Activated naive CD8-positive, alpha-beta T cell treated with anti-CD3 and anti-CD28 coated beads, Interleukin-2, amount 50 U/mL, for 24 hours (primary cell): ENCODE measurements at regions not wholly inside any gene's neighbourhood (a gene's known extent, or its start where the extent isn't known, plus 50 kb on each side); places are given as distances from the start of the nearest gene placed in this dataset.

Source experiments
- ATAC-seq: fragments of 150-1000 bp; cut with Tn5 transposase; one replicate; pipeline ENCODE4 v1.10.0; 2021
- DNase-seq: peaks from one replicate; pipeline ENCODE4 v3.0.0; 2021
- H3K27ac Mint-ChIP-seq: one replicate; pipeline ENCODE4 v1.8.0; 2021; ENCODE audit warnings: mild to moderate bottlenecking, mixed read lengths
- H3K27me3 Mint-ChIP-seq: one replicate; pipeline ENCODE4 v1.8.0; 2021; ENCODE audit warnings: mixed read lengths
- H3K36me3 Mint-ChIP-seq: one replicate; pipeline ENCODE4 v1.8.0; 2021; ENCODE audit warnings: low read depth, mixed read lengths
- H3K4me1 Mint-ChIP-seq: one replicate; pipeline ENCODE4 v1.8.0; 2021; ENCODE audit warnings: mixed read lengths
- H3K4me3 Mint-ChIP-seq: one replicate; pipeline ENCODE4 v1.8.0; 2021; ENCODE audit warnings: mild to moderate bottlenecking, moderate library complexity, mixed read lengths
- H3K9me3 Mint-ChIP-seq: one replicate; pipeline ENCODE4 v1.8.0; 2021; ENCODE audit warnings: mixed read lengths

DNA sequence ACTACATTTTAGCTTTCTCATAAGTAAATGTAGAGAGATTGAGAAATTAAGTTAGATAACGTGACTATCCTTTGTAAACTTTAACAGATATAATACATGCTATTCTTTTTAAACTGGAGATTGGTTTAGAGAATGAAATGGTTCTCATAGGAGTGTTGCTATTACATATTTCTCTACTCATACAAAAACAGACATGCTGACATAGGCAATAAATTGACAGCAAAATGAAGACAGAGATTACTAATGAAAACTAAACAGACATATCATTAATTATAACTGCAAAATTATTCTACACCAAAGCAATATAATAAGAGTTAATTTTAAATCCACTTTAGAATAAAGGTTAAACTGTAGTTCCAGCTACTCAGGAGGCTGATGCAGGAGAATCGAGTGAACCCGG lies 227.6 kb downstream of the CBLN2 start:
- DNase-seq (no peak), ATAC-seq (no peak)
- Mint-ChIP-seq H3K27me3 (no peaks in the 10 kb centered on the region), H3K36me3 (no peaks in the 10 kb centered on the region), H3K4me1 (no peaks in the 10 kb centered on the region), H3K9me3 (peaks cover 12% of the 10 kb centered on the region), H3K27ac (no peak overlapping the region), H3K4me3 (no peak overlapping the region)

DNA sequence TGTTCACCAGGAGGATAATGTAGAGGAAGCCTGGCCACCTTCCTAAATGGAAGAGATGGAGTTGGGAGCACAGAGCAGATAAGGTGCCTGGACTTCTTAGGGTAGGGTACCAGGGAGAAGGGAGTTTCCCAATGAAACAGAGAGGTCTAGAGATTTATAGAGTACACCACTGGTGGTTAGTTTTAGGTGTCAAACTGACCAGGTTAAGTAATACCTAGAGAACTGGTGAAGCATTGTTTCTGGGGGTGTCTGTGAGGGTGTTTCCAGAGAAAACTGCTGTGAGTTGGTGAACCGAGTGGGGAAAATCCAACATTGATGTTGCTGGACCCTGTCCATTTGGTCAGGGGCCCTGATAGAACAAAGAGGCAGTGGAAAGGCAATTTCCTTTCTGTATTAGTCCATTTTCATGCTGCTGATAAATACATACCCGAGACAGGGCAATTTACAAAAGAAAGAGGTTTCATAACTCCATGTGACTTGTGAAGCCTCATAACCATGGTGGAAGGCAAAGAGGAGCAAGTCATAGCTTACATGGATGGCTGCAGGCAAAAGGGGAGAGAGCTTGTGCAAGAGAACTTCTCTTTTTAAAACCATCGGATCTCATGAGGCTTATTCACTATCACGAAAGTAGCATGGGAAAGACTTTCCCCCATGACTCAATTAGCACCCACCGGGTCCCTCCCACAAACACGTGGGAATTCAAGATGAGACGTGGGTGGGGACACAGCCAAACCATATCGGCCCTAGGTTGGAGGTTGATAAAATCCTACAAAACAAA lies 260.8 kb downstream of the CBLN2 start:
- H3K4me1 Mint-ChIP-seq: no peaks in the 10 kb centered on the region
- no peak for DNase-seq
- no peak overlapping the region for H3K27ac Mint-ChIP-seq
- no peak overlapping the region for H3K4me3 Mint-ChIP-seq
- no peak for ATAC-seq
- no peaks in the 10 kb centered on the region for H3K27me3 Mint-ChIP-seq
- peaks cover 6% of the 10 kb centered on the region for H3K9me3 Mint-ChIP-seq
- no peaks in the 10 kb centered on the region for H3K36me3 Mint-ChIP-seq

DNA sequence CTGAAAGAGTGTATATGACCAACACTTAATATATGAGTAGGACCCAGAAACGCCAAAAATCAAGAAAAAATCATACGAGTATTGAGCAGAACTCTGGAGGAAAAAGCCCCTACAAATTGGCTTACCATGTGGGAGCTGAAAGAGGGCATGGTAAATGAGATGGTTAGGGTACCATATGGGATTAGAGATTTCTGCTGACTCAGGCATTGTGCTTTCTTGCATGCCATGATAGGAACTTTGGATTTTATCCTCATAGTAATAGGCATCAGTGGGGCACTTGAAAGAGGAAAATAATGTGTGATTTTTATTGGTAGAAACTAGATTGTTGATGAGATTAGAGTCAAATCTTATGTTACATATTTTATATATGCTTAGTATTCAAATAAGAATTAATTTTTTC lies 271.1 kb downstream of the CBLN2 start:
- no peaks in the 10 kb centered on the region for H3K27me3 Mint-ChIP-seq
- ATAC-seq (no peak), DNase-seq (no peak)
- H3K36me3 Mint-ChIP-seq: no peaks in the 10 kb centered on the region
- no peak overlapping the region for H3K4me3 Mint-ChIP-seq
- peaks cover 18% of the 10 kb centered on the region for H3K9me3 Mint-ChIP-seq
- no peaks in the 10 kb centered on the region for H3K4me1 Mint-ChIP-seq
- no peak overlapping the region for H3K27ac Mint-ChIP-seq

DNA sequence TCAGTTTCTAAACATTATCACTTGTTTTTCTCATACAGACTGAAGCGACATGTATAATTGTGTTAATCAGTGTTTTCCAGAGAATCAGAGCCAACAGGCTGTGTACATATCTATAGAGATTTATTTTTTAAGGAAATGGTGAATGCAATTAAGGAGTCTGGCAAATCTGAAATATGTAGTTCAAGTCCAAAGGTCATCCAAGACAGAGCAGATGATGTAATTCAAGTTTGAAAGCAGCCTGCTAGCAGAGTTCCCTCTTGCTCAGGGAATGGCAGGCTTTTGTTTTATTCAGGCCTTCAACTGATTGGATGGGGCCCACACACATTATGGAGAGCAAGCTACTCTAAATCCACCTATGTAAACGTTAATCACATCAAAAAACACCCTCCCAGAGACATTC lies 282.6 kb downstream of the CBLN2 start:
- DNase-seq (no peak), ATAC-seq (no peak)
- H3K9me3 Mint-ChIP-seq: peaks cover 4% of the 10 kb centered on the region
- H3K27me3 Mint-ChIP-seq: no peaks in the 10 kb centered on the region
- no peaks in the 10 kb centered on the region for H3K4me1 Mint-ChIP-seq
- no peak overlapping the region for H3K27ac Mint-ChIP-seq
- H3K4me3 Mint-ChIP-seq: no peak overlapping the region
- no peaks in the 10 kb centered on the region for H3K36me3 Mint-ChIP-seq

DNA sequence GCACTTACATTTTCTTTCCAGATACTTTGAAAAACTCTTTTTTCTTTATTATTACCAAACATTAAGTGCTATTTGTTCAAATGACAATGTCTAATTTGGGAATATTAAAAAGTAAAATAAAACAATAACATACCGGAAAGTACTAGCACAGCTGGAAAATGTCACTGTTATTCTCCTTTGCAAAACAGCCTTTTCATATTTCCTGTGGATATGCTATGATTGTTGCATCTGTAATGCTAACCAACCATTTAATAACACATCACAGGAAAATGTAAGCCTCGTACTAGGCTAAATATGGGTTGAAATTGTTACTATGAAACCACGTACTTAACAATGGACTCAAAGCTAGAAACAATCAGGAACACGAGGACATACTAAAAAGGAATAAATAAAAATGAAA lies 298.1 kb downstream of the CBLN2 start:
- ATAC-seq: no peak
- no peaks in the 10 kb centered on the region for H3K9me3 Mint-ChIP-seq
- H3K27ac Mint-ChIP-seq: no peak overlapping the region
- DNase-seq: no peak
- H3K4me1 Mint-ChIP-seq: no peaks in the 10 kb centered on the region
- H3K27me3 Mint-ChIP-seq: no peaks in the 10 kb centered on the region
- H3K4me3 Mint-ChIP-seq: no peak overlapping the region
- H3K36me3 Mint-ChIP-seq: no peaks in the 10 kb centered on the region

DNA sequence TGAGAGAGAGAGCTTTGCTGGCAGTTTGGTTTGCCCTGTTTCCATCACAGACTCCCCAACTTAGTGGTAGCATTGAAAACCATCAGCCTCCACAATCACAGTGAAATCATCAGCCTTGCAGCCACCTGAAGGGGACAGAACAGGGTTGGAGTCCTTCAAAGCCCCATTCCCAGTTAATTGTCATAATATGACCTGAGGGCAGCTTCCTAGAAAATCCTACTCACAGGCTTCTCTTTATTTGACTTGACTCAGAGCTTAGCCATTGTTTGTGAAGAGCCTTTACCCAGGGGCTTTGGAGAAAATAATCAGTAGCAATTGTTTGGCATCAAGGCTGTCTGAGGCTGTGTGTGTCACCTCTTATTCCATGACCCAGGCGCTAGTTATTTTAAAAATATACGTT lies 308.7 kb downstream of the CBLN2 start:
- Mint-ChIP-seq H3K4me3 (no peak overlapping the region), H3K27ac (no peak overlapping the region), H3K27me3 (no peaks in the 10 kb centered on the region), H3K9me3 (peaks cover 4% of the 10 kb centered on the region), H3K36me3 (no peaks in the 10 kb centered on the region), H3K4me1 (no peaks in the 10 kb centered on the region)
- DNase-seq (no peak), ATAC-seq (no peak)

DNA sequence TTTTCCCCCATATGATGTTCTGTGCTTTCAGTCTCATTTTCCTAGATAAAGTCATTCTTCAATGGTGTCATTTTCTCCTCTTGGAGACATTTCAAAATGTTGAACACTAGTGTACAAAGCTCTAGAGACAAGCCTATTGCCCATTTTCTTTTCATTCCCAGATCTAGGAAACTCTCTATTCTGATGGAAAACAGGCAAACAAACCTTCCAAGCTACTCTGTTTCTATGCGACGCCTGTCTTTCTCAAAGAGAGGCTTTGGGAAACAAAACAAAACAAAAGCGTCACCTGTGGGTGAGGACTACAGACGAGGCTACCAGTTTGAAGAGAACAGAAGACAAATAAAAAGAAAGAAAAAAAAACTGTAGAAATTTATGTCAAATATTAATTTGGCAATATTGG lies 311.0 kb downstream of the CBLN2 start:
- no peak for DNase-seq
- ATAC-seq: no peak
- Mint-ChIP-seq H3K4me1 (no peaks in the 10 kb centered on the region), H3K27ac (no peak overlapping the region), H3K36me3 (no peaks in the 10 kb centered on the region), H3K27me3 (no peaks in the 10 kb centered on the region), H3K4me3 (no peak overlapping the region), H3K9me3 (peaks cover 4% of the 10 kb centered on the region)

DNA sequence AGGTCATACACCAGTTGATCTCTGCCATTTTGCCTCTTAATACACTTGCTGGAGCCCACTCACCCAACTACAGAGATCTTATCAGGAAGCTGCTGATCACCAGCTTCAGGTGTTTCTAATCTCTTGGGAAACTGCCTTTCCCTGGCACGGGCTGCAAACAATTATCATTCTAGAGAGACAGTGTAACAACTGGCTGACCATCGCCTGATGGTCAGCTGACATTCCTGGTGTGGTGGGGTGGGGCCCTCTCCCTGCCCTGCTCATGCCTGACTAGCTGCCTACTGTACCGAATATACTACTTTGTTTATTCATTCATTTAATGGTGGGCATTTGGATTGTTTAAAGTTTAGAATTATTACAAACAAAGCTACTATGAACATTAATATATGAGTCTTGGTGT lies 311.5 kb downstream of the CBLN2 start:
- H3K9me3 Mint-ChIP-seq: peaks cover 4% of the 10 kb centered on the region
- no peaks in the 10 kb centered on the region for H3K4me1 Mint-ChIP-seq
- no peak overlapping the region for H3K27ac Mint-ChIP-seq
- no peak for DNase-seq
- no peak overlapping the region for H3K4me3 Mint-ChIP-seq
- ATAC-seq: no peak
- no peaks in the 10 kb centered on the region for H3K27me3 Mint-ChIP-seq
- H3K36me3 Mint-ChIP-seq: no peaks in the 10 kb centered on the region

DNA sequence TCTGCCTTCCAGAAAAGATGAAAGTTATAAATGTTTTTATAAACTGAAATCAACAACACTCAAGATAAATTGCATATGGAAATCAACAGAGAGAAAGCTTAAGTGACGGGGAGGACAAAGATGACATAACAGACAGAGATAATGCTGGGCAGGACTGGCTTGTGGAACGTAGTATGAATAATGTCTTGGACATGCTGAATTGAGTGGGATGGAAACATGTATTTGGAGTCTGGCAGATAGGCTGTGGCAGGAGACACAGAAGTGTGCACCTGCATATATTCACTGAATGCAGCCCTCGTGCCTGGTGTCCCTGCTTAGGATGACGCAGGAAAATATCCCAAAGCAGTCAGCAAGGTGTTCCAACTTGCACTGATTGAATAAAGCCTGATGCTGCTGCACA lies 318.2 kb downstream of the CBLN2 start:
- H3K9me3 Mint-ChIP-seq: no peaks in the 10 kb centered on the region

DNA sequence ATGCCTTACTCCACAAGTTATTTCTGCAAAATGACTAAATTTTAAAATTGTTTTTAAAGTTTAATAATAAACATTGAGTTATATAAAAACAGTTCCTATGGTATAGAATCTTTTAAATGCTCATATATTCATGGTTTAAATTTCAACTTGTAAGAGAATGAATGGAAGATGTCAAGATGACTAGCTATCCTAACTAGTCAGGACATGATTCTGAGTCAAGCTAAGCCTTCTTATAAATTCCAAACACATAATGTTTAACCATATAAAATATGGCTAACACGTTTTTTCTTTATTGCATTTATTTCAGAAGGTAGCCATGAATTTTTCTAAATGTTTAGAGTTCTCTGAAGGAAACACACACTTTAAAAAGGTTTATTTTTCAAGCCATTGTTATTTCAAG lies 320.4 kb downstream of the CBLN2 start:
- Mint-ChIP-seq H3K4me1 (no peaks in the 10 kb centered on the region), H3K9me3 (no peaks in the 10 kb centered on the region), H3K27me3 (no peaks in the 10 kb centered on the region), H3K4me3 (no peak overlapping the region), H3K36me3 (no peaks in the 10 kb centered on the region), H3K27ac (no peak overlapping the region)
- DNase-seq (no peak), ATAC-seq (no peak)

More for the DNA sequence above, 318.2 kb downstream of the CBLN2 start:
- Mint-ChIP-seq H3K36me3 (no peaks in the 10 kb centered on the region), H3K4me1 (no peaks in the 10 kb centered on the region), H3K27me3 (no peaks in the 10 kb centered on the region), H3K4me3 (no peak overlapping the region), H3K27ac (no peak overlapping the region)
- ATAC-seq (no peak), DNase-seq (no peak)

DNA sequence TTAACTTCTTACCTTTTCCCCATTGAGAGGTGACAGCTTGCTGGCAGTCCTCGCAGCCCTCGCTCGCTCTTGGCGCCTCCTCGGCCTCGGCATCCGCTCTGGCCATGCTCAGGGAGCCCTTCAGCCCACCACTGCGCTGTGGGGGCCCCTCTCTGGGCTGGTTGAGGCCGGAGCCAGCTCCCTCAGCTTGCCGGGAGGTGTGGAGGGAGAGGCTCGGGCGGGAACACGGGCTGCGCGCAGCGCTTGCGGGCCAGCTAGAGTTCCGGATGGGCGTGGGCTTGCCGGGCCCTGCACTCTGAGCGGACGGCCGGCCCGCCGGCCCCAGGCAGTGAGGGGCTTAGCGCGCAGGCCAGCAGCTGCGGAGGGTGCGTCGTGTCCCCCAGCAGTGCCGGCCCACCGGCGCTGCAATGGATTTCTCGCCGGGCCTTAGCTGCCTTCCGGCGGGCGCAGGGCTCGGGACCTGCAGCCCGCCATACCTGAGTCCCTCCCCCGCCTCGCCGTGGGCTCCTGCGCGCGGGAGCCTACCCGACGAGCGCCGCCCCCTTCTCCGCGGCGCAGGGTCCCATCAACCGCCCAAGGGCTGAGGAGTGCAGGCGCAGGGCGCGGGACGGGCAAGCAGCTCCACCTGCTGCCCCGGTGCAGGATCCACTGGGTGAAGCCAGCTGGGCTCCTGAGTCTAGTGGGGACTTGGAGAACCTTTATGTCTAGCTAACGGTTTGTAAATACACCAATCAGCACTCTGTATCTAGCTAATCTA lies 335.0 kb downstream of the CBLN2 start:
- no peaks in the 10 kb centered on the region for H3K4me1 Mint-ChIP-seq
- no peak overlapping the region for H3K4me3 Mint-ChIP-seq
- H3K36me3 Mint-ChIP-seq: no peaks in the 10 kb centered on the region
- no peak overlapping the region for H3K27ac Mint-ChIP-seq
- ATAC-seq (no peak), DNase-seq (no peak)
- H3K27me3 Mint-ChIP-seq: no peaks in the 10 kb centered on the region
- H3K9me3 Mint-ChIP-seq: no peaks in the 10 kb centered on the region

DNA sequence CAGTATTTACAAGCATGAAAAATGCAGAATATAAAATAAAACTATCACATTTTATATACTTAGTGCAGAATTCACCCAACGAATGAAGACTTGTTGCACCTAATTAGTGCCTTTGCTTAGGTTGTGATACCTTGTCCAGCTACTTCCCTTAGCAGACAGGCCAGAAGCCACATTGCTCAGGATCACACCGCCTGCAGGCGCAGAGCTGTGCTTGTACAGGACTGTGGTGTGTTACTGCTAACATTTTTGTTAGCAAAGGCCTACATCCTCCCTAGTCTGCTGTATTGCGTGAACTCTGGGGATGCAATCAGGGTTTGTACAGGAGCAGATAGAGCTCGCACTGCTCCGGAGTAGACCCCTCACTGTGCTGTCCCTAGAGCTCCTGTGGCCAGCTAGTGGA lies 336.9 kb downstream of the CBLN2 start:
- H3K27ac Mint-ChIP-seq: no peak overlapping the region
- no peaks in the 10 kb centered on the region for H3K27me3 Mint-ChIP-seq
- H3K4me3 Mint-ChIP-seq: no peak overlapping the region
- no peaks in the 10 kb centered on the region for H3K36me3 Mint-ChIP-seq
- ATAC-seq (no peak), DNase-seq (no peak)
- no peaks in the 10 kb centered on the region for H3K4me1 Mint-ChIP-seq
- H3K9me3 Mint-ChIP-seq: no peaks in the 10 kb centered on the region

DNA sequence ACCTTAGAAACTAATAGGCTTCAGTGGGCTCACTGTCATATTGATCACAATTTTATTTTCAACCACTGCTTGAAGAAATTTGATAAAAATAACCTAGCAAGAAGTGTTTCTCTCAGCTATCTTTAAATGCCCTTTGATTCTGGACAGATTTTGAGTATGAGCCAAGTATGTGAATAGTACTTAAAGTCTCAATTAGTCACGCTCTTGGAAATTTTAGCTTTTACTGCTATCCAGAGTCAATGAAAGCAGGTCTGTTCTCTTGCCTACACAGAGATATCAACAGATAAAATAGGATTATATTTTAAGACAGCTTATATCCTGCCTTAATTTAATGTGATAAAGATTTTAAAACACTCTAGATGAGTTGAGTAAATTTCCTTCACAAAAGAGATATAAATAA lies 337.3 kb downstream of the CBLN2 start:
- H3K9me3 Mint-ChIP-seq: no peaks in the 10 kb centered on the region
- H3K4me1 Mint-ChIP-seq: no peaks in the 10 kb centered on the region
- H3K27ac Mint-ChIP-seq: no peak overlapping the region
- DNase-seq: no peak
- H3K4me3 Mint-ChIP-seq: no peak overlapping the region
- no peaks in the 10 kb centered on the region for H3K36me3 Mint-ChIP-seq
- H3K27me3 Mint-ChIP-seq: no peaks in the 10 kb centered on the region
- no peak for ATAC-seq

DNA sequence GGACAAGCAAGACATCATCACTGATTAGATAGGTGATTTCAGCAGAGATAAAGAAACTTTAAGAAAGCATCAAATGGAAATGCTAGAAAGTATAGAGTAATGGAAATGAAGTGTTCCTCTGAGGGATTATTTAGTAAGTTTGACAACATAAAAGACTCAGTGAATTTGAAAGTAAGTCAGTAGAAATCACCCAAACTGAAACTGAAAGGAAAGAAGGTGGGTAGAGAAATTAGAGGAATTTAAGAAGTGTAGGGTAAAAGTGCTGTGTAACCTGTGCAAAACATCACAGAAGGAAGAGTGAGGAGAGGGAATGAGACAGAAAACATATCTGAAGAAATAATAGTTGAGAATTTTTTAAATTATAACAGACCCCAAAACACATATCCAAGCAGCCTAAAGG lies 343.1 kb downstream of the CBLN2 start:
- no peak overlapping the region for H3K4me3 Mint-ChIP-seq
- H3K27me3 Mint-ChIP-seq: no peaks in the 10 kb centered on the region
- no peaks in the 10 kb centered on the region for H3K36me3 Mint-ChIP-seq
- no peak for ATAC-seq
- no peak overlapping the region for H3K27ac Mint-ChIP-seq
- peaks cover 2% of the 10 kb centered on the region for H3K4me1 Mint-ChIP-seq
- DNase-seq: no peak
- H3K9me3 Mint-ChIP-seq: peaks cover 4% of the 10 kb centered on the region

DNA sequence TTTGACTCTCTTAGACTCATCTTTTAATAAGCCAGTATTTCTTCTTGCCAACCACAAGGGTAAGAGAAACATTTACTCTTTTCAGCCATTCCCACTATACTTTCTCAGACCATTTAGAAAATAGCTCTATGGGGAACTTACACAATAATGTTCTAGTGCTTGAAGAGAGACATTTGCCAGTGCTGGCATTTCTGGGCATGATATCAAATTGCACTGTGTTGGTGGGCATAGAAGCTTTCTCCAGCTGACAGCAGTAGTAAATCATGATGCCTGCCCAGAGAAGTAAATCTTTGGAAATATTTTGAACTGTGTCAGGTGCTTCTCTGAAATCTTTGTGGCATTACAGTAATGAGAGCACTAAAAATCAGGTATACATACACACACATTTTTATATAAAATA lies 346.6 kb downstream of the CBLN2 start:
- DNase-seq: no peak
- no peak overlapping the region for H3K4me3 Mint-ChIP-seq
- H3K9me3 Mint-ChIP-seq: peaks cover 4% of the 10 kb centered on the region
- no peak overlapping the region for H3K27ac Mint-ChIP-seq
- H3K4me1 Mint-ChIP-seq: peaks cover 2% of the 10 kb centered on the region
- no peaks in the 10 kb centered on the region for H3K36me3 Mint-ChIP-seq
- no peak for ATAC-seq
- H3K27me3 Mint-ChIP-seq: no peaks in the 10 kb centered on the region
